H1 (cell line): ENCODE measurements at regions not wholly inside any gene's neighbourhood (a gene's known extent, or its start where the extent isn't known, plus 50 kb on each side); places are given as distances from the start of the nearest gene placed in this dataset.

Source experiments
- ASH2L ChIP-seq: fragments of 200-600, 300-600 bp; sonication (generic); IDR thresholded peaks from one replicate; pipeline ENCODE4 v1.7.1; 2017; ENCODE audit warnings: low read length
- CTCF ChIP-seq, 3 experiments: IDR thresholded peaks; 1 replicate in 2 of 3; 2 replicates in 1 of 3; pipeline versions ENCODE4 v1.5.1 to v1.6.1; 2011; ENCODE audit warnings: low read length in 3 of 3, mild to moderate bottlenecking in 3 of 3, inconsistent platforms in 2 of 3, low read depth in 1 of 3, moderate library complexity in 1 of 3; ENCODE audit not compliant: insufficient read depth in 1 of 3; ENCODE audit errors: control extremely low read depth in 1 of 3
- POU5F1 ChIP-seq: IDR thresholded peaks from 2 replicates; pipeline ENCODE4 v1.6.1; 2011; ENCODE audit warnings: low read depth, mild to moderate bottlenecking, low read length, moderate library complexity

- TF ChIP-seq ASH2L (no peak), CTCF (IDR thresholded peaks at IDR 0.05; ENCODE audit: control extremely low read depth in 1 of 3, insufficient read depth in 1 of 3, low read depth in 1 of 3, low read length in 3 of 3) (no peak), POU5F1 (no peak)
Measured at GRCh38 chr12:3431686-3432085, 59.3 kb upstream of the PRMT8 start.
